HG02852 (cell line): ENCODE measurements at regions not wholly inside any gene's neighbourhood (a gene's known extent, or its start where the extent isn't known, plus 50 kb on each side); places are given as distances from the start of the nearest gene placed in this dataset.

ENCODE experiments used
- ATAC-seq: cut with Tn5 transposase; IDR thresholded peaks from one replicate; pipeline ENCODE4 v1.9.1; 2021; ENCODE audit warnings: mild to moderate bottlenecking, moderate library complexity; ENCODE audit not compliant: unreplicated experiment

- no peak for ATAC-seq
Measured at GRCh38 chr14:50056435-50056834, 59.9 kb downstream of the VCPKMT start.

- ATAC-seq: no peak
Measured at GRCh38 chr14:50057331-50057730, 59.0 kb downstream of the VCPKMT start.

GRCh38 chr14:50058113-50058512 lies 58.3 kb downstream of the VCPKMT start:
- ATAC-seq: no peak
